HCT116 (cell line): ENCODE measurements at regions not wholly inside any gene's neighbourhood (a gene's known extent, or its start where the extent isn't known, plus 50 kb on each side); places are given as distances from the start of the nearest gene placed in this dataset.

ENCODE experiments used
- ATAC-seq: fragments of 200-7000 bp; cut with Tn5 transposase; 2 replicates; pipeline ENCODE4 v1.9.1; 2020; ENCODE audit warnings: mild to moderate bottlenecking, moderate library complexity
- BruUV-seq: library from RNA; stranded (reverse); fragments of 400-500 nt; replicated peaks from 2 replicates; lab custom pipeline; 2021; lab: Mats Ljungman, UMichigan
- CTCF ChIA-PET: fragments of 300-600 bp; sonication (Branson Sonifier 250); formaldehyde crosslinking; loops from one replicate; lab custom pipeline; 2021; ENCODE audit warnings: antibody characterized with exemption; lab: Charles Lee
- POLR2A ChIA-PET: fragments of 300-600, 350-600 bp; sonication (Branson Sonifier 250); formaldehyde crosslinking; loops from one replicate; lab custom pipeline; 2021; ENCODE audit warnings: antibody characterized with exemption; lab: Charles Lee
- RAD21 ChIA-PET, 2 experiments: fragments of 300-600 bp; sonication (Branson Sonifier 250); formaldehyde crosslinking; loops; one replicate each; lab custom pipeline; 2023; ENCODE audit warnings: low total read pairs in 2 of 2; ENCODE audit not compliant: uncharacterized antibody in 2 of 2, unreplicated experiment in 2 of 2, low non-redundant PET in 1 of 2; lab: Charles Lee
- DNase-seq: peaks from one replicate; pipeline ENCODE4 v3.0.0-alpha.2; 2010; ENCODE audit warnings: low read depth, low spot score
- H2AFZ ChIP-seq: fragments of 200-600 bp; shearing (Covaris generic), sonication (generic); 2 replicates; pipeline ENCODE4 v1.6.1; 2017; ENCODE audit warnings: low read depth, mixed run types, mixed read lengths, antibody characterized with exemption, low read length; ENCODE audit not compliant: poor library complexity, severe bottlenecking
- H3K27ac ChIP-seq: 2 replicates; pipeline ENCODE4 v1.5.1; 2012; ENCODE audit warnings: low read depth, low read length
- H3K27me3 ChIP-seq: fragments of 200-600 bp; sonication (generic); 2 replicates; pipeline ENCODE4 v1.6.1; 2016; ENCODE audit warnings: mixed run types, low read length, mixed read lengths; ENCODE audit not compliant: insufficient read depth
- H3K36me3 ChIP-seq, 2 experiments: fragments of 200-500 bp in 1 of 2; fragments of 200-600 bp in 1 of 2; sonication (Bioruptor generic) in 1 of 2; sonication (generic) in 1 of 2; 2 replicates each; pipeline versions ENCODE4 v1.5.1 to v1.6.1; 2014 to 2016; ENCODE audit warnings: low read length in 2 of 2, inconsistent platforms in 1 of 2, mixed read lengths in 1 of 2, mixed run types in 1 of 2; ENCODE audit not compliant: insufficient read depth in 2 of 2, control insufficient read depth in 1 of 2
- H3K4me1 ChIP-seq, 2 experiments: fragments of 200-600 bp in 1 of 2; sonication (generic) in 1 of 2; 2 replicates each; pipeline versions ENCODE4 v1.5.1 to v1.6.1; 2012 to 2017; ENCODE audit warnings: low read length in 2 of 2, inconsistent platforms in 1 of 2, mild to moderate bottlenecking in 1 of 2, mixed read lengths in 1 of 2, mixed run types in 1 of 2, moderate library complexity in 1 of 2; ENCODE audit not compliant: insufficient read depth in 2 of 2, control insufficient read depth in 1 of 2
- H3K4me2 ChIP-seq: fragments of 200-600 bp; sonication (generic); 2 replicates; pipeline ENCODE4 v1.6.1; 2017; ENCODE audit warnings: mixed run types, low read length, mixed read lengths
- H3K4me3 ChIP-seq, 2 experiments: fragments of 200-600 bp in 1 of 2; sonication (generic) in 1 of 2; replicated peaks in 1 of 2; 2 replicates each; pipeline ENCODE4 v1.5.1; 2011 to 2016; ENCODE audit warnings: low read length in 2 of 2, control low read depth in 1 of 2, low read depth in 1 of 2, mild to moderate bottlenecking in 1 of 2, mixed read lengths in 1 of 2, mixed run types in 1 of 2
- H3K79me2 ChIP-seq: fragments of 200-600 bp; sonication (generic); 2 replicates; pipeline ENCODE4 v1.6.1; 2017; ENCODE audit warnings: mild to moderate bottlenecking, mixed run types, low read length, moderate library complexity, mixed read lengths; ENCODE audit not compliant: insufficient read depth
- H3K9ac ChIP-seq: fragments of 200-600 bp; sonication (generic); 2 replicates; pipeline ENCODE4 v1.6.1; 2016; ENCODE audit warnings: low read length, mixed read lengths
- H3K9me2 ChIP-seq: fragments of 200-600 bp; sonication (generic), shearing (Covaris generic); 2 replicates; pipeline ENCODE4 v1.6.1; 2017; ENCODE audit warnings: mixed run types, mild to moderate bottlenecking, moderate library complexity; ENCODE audit not compliant: insufficient read depth
- H3K9me3 ChIP-seq, 2 experiments: fragments of 200-500 bp in 1 of 2; fragments of 200-600 bp in 1 of 2; sonication (Bioruptor generic) in 1 of 2; sonication (generic) in 1 of 2; 2 replicates each; pipeline ENCODE4 v1.6.1; 2014 to 2017; ENCODE audit warnings: low read length in 2 of 2, mixed read lengths in 2 of 2, inconsistent platforms in 1 of 2, low read depth in 1 of 2, mild to moderate bottlenecking in 1 of 2, mixed run types in 1 of 2, moderate library complexity in 1 of 2; ENCODE audit not compliant: control insufficient read depth in 1 of 2, insufficient read depth in 1 of 2
- H4K20me1 ChIP-seq: fragments of 200-600 bp; sonication (generic), shearing (Covaris generic); 2 replicates; pipeline ENCODE4 v1.6.1; 2017; ENCODE audit warnings: mixed run types, mild to moderate bottlenecking, moderate library complexity; ENCODE audit not compliant: insufficient read depth
- CBX3 ChIP-seq: IDR thresholded peaks from 2 replicates; pipeline ENCODE4 v1.6.1; 2012; ENCODE audit warnings: low read depth
- EGR1 ChIP-seq: IDR thresholded peaks from 2 replicates; pipeline ENCODE4 v1.6.1; 2012; ENCODE audit warnings: low read depth
- EZH2 ChIP-seq: fragments of 200-600 bp; sonication (generic); IDR thresholded peaks from 2 replicates; pipeline ENCODE4 v1.6.1; 2017; ENCODE audit warnings: antibody characterized with exemption, mixed run types
- EZH2phosphoT487 ChIP-seq: fragments of 200-600 bp; IDR thresholded peaks from 2 replicates; pipeline ENCODE4 v1.6.1; 2018; ENCODE audit warnings: antibody characterized with exemption, borderline replicate concordance
- POLR2AphosphoS5 ChIP-seq: IDR thresholded peaks from 2 replicates; pipeline ENCODE4 v1.6.1; 2011; ENCODE audit warnings: mild to moderate bottlenecking, low read depth, low read length, moderate library complexity
- SIN3A ChIP-seq: IDR thresholded peaks from 2 replicates; pipeline ENCODE4 v1.6.1; 2012; ENCODE audit warnings: low read depth
- SP1 ChIP-seq: IDR thresholded peaks from 2 replicates; pipeline ENCODE4 v1.6.1; 2012; ENCODE audit warnings: low read depth
- SRF ChIP-seq: IDR thresholded peaks from 2 replicates; pipeline ENCODE4 v1.6.1; 2012; ENCODE audit warnings: low read depth
- ZFX ChIP-seq: fragments of 450-650 bp; IDR thresholded peaks from 2 replicates; pipeline ENCODE4 v1.6.1; 2017
- intact Hi-C: fragments of 100-400 bp; cut with micrococcal nuclease; formaldehyde crosslinking; loops from 2 replicates; pipeline ENCODE4 v1.10.0; 2022

DNA sequence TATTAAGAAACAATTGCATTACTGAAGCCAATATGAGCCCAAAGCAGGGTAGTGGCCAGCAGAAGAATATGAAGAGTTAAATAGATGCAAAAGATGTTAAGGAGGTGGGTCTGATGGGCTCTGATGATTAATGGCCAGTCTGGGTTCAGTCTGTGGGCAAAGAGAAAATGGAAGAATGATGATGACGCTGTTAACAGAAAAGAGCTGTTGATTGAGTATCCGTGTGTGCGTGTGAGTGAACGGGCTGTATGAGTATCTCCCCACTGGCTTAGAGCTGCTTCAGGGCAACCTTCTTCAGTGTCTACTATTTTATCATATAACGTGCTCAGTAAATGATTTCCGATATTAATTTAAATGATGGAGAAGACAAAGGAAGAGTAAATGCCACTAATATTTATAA is 723.3 kb upstream of the MAP3K7 start:
- Histone ChIP-seq H4K20me1 (no peaks in the 10 kb centered on the region; the same call in 1 of the 2 replicates), H3K4me3 (no peak overlapping the region), H3K36me3 (no peaks in the 10 kb centered on the region), H3K9me3 (peaks cover 0 to 22% of the 10 kb centered on the region in 2 experiments; a peak in 2 of 4 replicates), H3K9ac (no peak overlapping the region), H2AFZ (no peak overlapping the region), H3K4me1 (no peaks in the 10 kb centered on the region), H3K27me3 (no peaks in the 10 kb centered on the region), H3K9me2 (no peaks in the 10 kb centered on the region), H3K27ac (no peak overlapping the region), H3K79me2 (no peaks in the 10 kb centered on the region), H3K4me2 (no peak overlapping the region)
- no peak for DNase-seq
- intact Hi-C loops, result no loop called here
- ChIA-PET POLR2A (no interaction called here), CTCF (no interaction called here), RAD21 (no interaction called here)
- ATAC-seq, result no peak
- BruUV-seq, result no TSS peak
- no peak for TF ChIP-seq POLR2AphosphoS5

DNA sequence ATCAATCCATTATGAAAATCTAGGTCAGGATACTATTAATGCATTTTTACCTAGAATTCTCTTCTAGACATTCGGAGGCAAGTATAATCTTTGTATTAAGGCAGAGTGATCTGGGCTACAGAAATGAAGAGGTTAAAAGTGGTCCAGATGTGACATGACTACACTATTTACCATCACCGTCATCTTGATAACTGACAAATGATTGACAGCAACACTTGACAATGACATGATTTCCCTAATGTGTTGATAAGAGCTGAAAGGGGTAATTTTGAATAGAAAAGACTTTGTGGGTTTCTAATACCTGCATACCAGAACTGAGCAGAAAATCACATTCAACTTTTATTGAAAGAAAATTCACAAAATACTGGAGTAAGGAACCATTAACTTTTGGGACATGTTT is 718.9 kb upstream of the MAP3K7 start:
- CTCF ChIA-PET, result no interaction called here
- Histone ChIP-seq H3K79me2 (no peaks in the 10 kb centered on the region), H3K4me1 (no peaks in the 10 kb centered on the region), H3K4me2 (no peak overlapping the region), H3K27ac (no peak overlapping the region), H3K27me3 (no peaks in the 10 kb centered on the region), H3K36me3 (no peaks in the 10 kb centered on the region), H3K9me2 (no peaks in the 10 kb centered on the region), H3K4me3 (no peak overlapping the region), H3K9ac (no peak overlapping the region), H2AFZ (no peak overlapping the region), H3K9me3 (peaks cover 9 to 23% of the 10 kb centered on the region in 2 experiments; a peak in 2 of 4 replicates), H4K20me1 (no peaks in the 10 kb centered on the region)
- TF ChIP-seq SRF (no peak), EZH2phosphoT487 (no peak), ZFX (no peak), SP1 (no peak), EZH2 (no peak), POLR2AphosphoS5 (no peak), SIN3A (no peak), EGR1 (no peak), CBX3 (no peak)
- DNase-seq (no peak), ATAC-seq (no peak)
- POLR2A ChIA-PET, result no interaction called here
- BruUV-seq, result no TSS peak
- RAD21 ChIA-PET, result no interaction called here
- intact Hi-C loops, result no loop called here
